ENCODE measurements at regions not wholly inside any gene's neighbourhood (a gene's known extent, or its start where the extent isn't known, plus 50 kb on each side); places are given as distances from the start of the nearest gene placed in this dataset.

- peak; percentile 24 for DNase-seq
Measured at GRCh38 chr9:129486756-129487657, 133.9 kb downstream of the C9orf50 start.

GRCh38 chr9:129485145-129485774 is 135.6 kb downstream of the C9orf50 start:
- DNase-seq = no peak

GRCh38 chr9:129484352-129485000 is 136.4 kb downstream of the C9orf50 start:
- DNase-seq = no peak

- DNase-seq = no peak
Measured at GRCh38 chr9:129483415-129484351, 137.2 kb downstream of the C9orf50 start.

- peak; percentile 10 for DNase-seq
Measured at GRCh38 chr9:129482521-129483414, 138.1 kb downstream of the C9orf50 start.

GRCh38 chr9:129481810-129482511 is 138.9 kb downstream of the C9orf50 start:
- no peak for DNase-seq

GRCh38 chr9:129481424-129481809 is 139.5 kb downstream of the C9orf50 start:
- no peak for DNase-seq

- no peak for DNase-seq
Measured at GRCh38 chr9:129480745-129481144, 140.2 kb downstream of the C9orf50 start.

GRCh38 chr9:129480227-129480626 is 140.7 kb downstream of the C9orf50 start:
- DNase-seq = no peak

GRCh38 chr9:129479631-129480011 is 141.3 kb downstream of the C9orf50 start:
- no peak for DNase-seq

- DNase-seq = no peak
Measured at GRCh38 chr9:129478961-129479630, 141.8 kb downstream of the C9orf50 start.

GRCh38 chr9:129478461-129478860 is 142.4 kb downstream of the C9orf50 start:
- no peak for DNase-seq

- no peak for DNase-seq
Measured at GRCh38 chr9:129476821-129477611, 143.9 kb downstream of the C9orf50 start.

GRCh38 chr9:129474740-129475404 is 146.0 kb downstream of the C9orf50 start:
- no peak for DNase-seq

- no peak for DNase-seq
Measured at GRCh38 chr9:129473523-129474244, 147.2 kb downstream of the C9orf50 start.

- no peak for DNase-seq
Measured at GRCh38 chr9:129472651-129473102, 148.2 kb downstream of the C9orf50 start.

- no peak for DNase-seq
Measured at GRCh38 chr9:129471201-129472019, 149.5 kb downstream of the C9orf50 start.

Data from GOT3 (cell line).